ENCODE measurements at regions not wholly inside any gene's neighbourhood (a gene's known extent, or its start where the extent isn't known, plus 50 kb on each side); places are given as distances from the start of the nearest gene placed in this dataset.

DNA sequence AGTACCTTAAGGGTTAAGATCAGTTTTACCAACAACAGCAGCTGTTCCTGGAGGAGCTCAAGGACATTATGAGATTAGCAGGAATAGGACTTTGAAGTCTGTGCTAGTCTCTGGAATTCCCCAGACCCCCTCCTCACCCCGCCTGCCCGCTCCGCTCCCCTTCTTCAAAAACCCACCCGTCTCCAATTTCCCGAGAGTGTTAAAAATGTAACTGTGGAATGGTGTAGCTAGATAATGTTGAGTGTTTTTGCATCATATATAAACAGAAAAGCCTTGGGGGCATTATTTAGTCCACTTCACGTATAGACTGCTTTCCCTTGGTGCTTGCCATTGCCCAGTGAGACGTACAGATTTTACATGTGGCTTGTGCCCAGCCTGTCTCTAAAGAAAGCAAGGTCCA, 65.0 kb upstream of the SEMA6D start:
- no peak overlapping the region for H4K91ac ChIP-seq (replicated peaks; ENCODE audit: insufficient read length, low read length)
- no peak for DNase-seq (ENCODE audit: low read depth in 1 of 2, low spot score in 2 of 2)
- no peak overlapping the region for H2BK20ac ChIP-seq (ENCODE audit: low read length)
- no peaks in the 10 kb centered on the region for H3K36me3 ChIP-seq (ENCODE audit: control insufficient read depth in 2 of 4, insufficient read depth in 4 of 4, low read length in 3 of 4)
- H2BK15ac ChIP-seq (ENCODE audit: low read length): no peak overlapping the region
- no peak overlapping the region for H3K27ac ChIP-seq (ENCODE audit: low read depth, low read length)
- no peak overlapping the region for H3K4ac ChIP-seq (replicated peaks; ENCODE audit: insufficient read length, low read depth, low read length)
- no peak overlapping the region for H4K5ac ChIP-seq (ENCODE audit: insufficient read length, low read depth, low read length)
- no peak overlapping the region for H2BK120ac ChIP-seq (replicated peaks; ENCODE audit: low read depth, low read length)
- no peaks in the 10 kb centered on the region for H4K20me1 ChIP-seq (replicated peaks in 1 of 2; ENCODE audit: control insufficient read depth in 1 of 2, insufficient read depth in 2 of 2, low read length in 2 of 2)
- no peak overlapping the region for H3K4me3 ChIP-seq (ENCODE audit: extremely low read depth in 1 of 4, insufficient read depth in 2 of 4, low read depth in 3 of 4, low read length in 4 of 4)
- no peak overlapping the region for H4K8ac ChIP-seq (ENCODE audit: extremely low read depth, insufficient read depth, low read length)
- no peak overlapping the region for H3K23ac ChIP-seq (ENCODE audit: insufficient read length)
- ChIA-PET POLR2A (ENCODE audit: partially characterized antibody) (no interaction called here), CTCF (ENCODE audit: partially characterized antibody) (interaction anchor here (1.1 to 1.4 kb wide), 4 partner anchors 12 to 336 kb away, joined by 3 to 4 read pairs (median 4); no protein-coding TSS in a partner anchor)
- H3K27me3 ChIP-seq (replicated peaks in 1 of 4; ENCODE audit: control insufficient read depth in 3 of 4, extremely low read depth in 1 of 4, insufficient read depth in 3 of 4, low read length in 3 of 4): no peaks in the 10 kb centered on the region
- no peaks in the 10 kb centered on the region for H3K9me3 ChIP-seq (ENCODE audit: insufficient read depth in 2 of 2, low read depth in 1 of 2, low read length in 1 of 2)
- no peak overlapping the region for H2AK5ac ChIP-seq (ENCODE audit: low read depth, low read length)
- H3K14ac ChIP-seq (ENCODE audit: insufficient read length): no peak overlapping the region
- H3K4me1 ChIP-seq (replicated peaks in 1 of 4; ENCODE audit: control insufficient read depth in 3 of 4, insufficient read depth in 4 of 4, low read length in 3 of 4): no peaks in the 10 kb centered on the region
- no peaks in the 10 kb centered on the region for H3K23me2 ChIP-seq (ENCODE audit: low read depth, low read length)
- no peak overlapping the region for H2BK12ac ChIP-seq (ENCODE audit: low read depth, low read length)
- no peaks in the 10 kb centered on the region for H3K79me2 ChIP-seq (ENCODE audit: control insufficient read depth in 1 of 2, insufficient read depth in 2 of 2, low read length in 2 of 2)
- no peak overlapping the region for H2BK5ac ChIP-seq (ENCODE audit: low read depth, low read length)
- no peak for FAIRE-seq
- 86% methylated on average over 7 of the region's 7 CpGs; no CpG with 5 or more reads in 1 of the 2 experiments for WGBS, 2 experiments (ENCODE audit: extremely low coverage in 1 of 2, insufficient coverage in 1 of 2, insufficient read length in 1 of 2, insufficient replicate concordance in 2 of 2, low coverage in 1 of 2, low lambda C conversion rate in 2 of 2, missing lambda C conversion rate in 1 of 2)
- H3K79me1 ChIP-seq (ENCODE audit: low read depth, low read length): no peaks in the 10 kb centered on the region
- H2AFZ ChIP-seq (ENCODE audit: low read length): no peak overlapping the region
- no peak overlapping the region for H3K56ac ChIP-seq (replicated peaks; ENCODE audit: insufficient read length, low read depth, low read length)
- no peak overlapping the region for H3K4me2 ChIP-seq (ENCODE audit: insufficient read depth in 1 of 2, low read depth in 2 of 2, low read length in 2 of 2)
- no peak overlapping the region for H3K9ac ChIP-seq (replicated peaks in 1 of 4; ENCODE audit: extremely low read depth in 1 of 4, low read depth in 3 of 4, low read length in 3 of 4)
- H3K18ac ChIP-seq (ENCODE audit: extremely low read depth, low read length): no peak overlapping the region
- TF ChIP-seq, protein P1, sequence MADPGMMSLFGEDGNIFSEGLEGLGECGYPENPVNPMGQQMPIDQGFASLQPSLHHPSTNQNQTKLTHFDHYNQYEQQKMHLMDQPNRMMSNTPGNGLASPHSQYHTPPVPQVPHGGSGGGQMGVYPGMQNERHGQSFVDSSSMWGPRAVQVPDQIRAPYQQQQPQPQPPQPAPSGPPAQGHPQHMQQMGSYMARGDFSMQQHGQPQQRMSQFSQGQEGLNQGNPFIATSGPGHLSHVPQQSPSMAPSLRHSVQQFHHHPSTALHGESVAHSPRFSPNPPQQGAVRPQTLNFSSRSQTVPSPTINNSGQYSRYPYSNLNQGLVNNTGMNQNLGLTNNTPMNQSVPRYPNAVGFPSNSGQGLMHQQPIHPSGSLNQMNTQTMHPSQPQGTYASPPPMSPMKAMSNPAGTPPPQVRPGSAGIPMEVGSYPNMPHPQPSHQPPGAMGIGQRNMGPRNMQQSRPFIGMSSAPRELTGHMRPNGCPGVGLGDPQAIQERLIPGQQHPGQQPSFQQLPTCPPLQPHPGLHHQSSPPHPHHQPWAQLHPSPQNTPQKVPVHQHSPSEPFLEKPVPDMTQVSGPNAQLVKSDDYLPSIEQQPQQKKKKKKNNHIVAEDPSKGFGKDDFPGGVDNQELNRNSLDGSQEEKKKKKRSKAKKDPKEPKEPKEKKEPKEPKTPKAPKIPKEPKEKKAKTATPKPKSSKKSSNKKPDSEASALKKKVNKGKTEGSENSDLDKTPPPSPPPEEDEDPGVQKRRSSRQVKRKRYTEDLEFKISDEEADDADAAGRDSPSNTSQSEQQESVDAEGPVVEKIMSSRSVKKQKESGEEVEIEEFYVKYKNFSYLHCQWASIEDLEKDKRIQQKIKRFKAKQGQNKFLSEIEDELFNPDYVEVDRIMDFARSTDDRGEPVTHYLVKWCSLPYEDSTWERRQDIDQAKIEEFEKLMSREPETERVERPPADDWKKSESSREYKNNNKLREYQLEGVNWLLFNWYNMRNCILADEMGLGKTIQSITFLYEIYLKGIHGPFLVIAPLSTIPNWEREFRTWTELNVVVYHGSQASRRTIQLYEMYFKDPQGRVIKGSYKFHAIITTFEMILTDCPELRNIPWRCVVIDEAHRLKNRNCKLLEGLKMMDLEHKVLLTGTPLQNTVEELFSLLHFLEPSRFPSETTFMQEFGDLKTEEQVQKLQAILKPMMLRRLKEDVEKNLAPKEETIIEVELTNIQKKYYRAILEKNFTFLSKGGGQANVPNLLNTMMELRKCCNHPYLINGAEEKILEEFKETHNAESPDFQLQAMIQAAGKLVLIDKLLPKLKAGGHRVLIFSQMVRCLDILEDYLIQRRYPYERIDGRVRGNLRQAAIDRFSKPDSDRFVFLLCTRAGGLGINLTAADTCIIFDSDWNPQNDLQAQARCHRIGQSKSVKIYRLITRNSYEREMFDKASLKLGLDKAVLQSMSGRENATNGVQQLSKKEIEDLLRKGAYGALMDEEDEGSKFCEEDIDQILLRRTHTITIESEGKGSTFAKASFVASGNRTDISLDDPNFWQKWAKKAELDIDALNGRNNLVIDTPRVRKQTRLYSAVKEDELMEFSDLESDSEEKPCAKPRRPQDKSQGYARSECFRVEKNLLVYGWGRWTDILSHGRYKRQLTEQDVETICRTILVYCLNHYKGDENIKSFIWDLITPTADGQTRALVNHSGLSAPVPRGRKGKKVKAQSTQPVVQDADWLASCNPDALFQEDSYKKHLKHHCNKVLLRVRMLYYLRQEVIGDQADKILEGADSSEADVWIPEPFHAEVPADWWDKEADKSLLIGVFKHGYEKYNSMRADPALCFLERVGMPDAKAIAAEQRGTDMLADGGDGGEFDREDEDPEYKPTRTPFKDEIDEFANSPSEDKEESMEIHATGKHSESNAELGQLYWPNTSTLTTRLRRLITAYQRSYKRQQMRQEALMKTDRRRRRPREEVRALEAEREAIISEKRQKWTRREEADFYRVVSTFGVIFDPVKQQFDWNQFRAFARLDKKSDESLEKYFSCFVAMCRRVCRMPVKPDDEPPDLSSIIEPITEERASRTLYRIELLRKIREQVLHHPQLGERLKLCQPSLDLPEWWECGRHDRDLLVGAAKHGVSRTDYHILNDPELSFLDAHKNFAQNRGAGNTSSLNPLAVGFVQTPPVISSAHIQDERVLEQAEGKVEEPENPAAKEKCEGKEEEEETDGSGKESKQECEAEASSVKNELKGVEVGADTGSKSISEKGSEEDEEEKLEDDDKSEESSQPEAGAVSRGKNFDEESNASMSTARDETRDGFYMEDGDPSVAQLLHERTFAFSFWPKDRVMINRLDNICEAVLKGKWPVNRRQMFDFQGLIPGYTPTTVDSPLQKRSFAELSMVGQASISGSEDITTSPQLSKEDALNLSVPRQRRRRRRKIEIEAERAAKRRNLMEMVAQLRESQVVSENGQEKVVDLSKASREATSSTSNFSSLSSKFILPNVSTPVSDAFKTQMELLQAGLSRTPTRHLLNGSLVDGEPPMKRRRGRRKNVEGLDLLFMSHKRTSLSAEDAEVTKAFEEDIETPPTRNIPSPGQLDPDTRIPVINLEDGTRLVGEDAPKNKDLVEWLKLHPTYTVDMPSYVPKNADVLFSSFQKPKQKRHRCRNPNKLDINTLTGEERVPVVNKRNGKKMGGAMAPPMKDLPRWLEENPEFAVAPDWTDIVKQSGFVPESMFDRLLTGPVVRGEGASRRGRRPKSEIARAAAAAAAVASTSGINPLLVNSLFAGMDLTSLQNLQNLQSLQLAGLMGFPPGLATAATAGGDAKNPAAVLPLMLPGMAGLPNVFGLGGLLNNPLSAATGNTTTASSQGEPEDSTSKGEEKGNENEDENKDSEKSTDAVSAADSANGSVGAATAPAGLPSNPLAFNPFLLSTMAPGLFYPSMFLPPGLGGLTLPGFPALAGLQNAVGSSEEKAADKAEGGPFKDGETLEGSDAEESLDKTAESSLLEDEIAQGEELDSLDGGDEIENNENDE (IDR thresholded peaks at IDR 0.05; ENCODE audit: insufficient replicate concordance, low read length): no peak

Data from H1 (cell line).